NOMO-1 treated with DMSO at 0.1 percent for 48 hours (cell line): ENCODE measurements at regions not wholly inside any gene's neighbourhood (a gene's known extent, or its start where the extent isn't known, plus 50 kb on each side); places are given as distances from the start of the nearest gene placed in this dataset.

Experiments
- DNase-seq: peaks from one replicate; lab custom pipeline; 2025; ENCODE audit not compliant: unreplicated experiment; lab: John Stamatoyannopoulos, UW

GRCh38 chr9:93372391-93372790 lies 79.1 kb upstream of the FAM120A start:
- no peak for DNase-seq

DNA sequence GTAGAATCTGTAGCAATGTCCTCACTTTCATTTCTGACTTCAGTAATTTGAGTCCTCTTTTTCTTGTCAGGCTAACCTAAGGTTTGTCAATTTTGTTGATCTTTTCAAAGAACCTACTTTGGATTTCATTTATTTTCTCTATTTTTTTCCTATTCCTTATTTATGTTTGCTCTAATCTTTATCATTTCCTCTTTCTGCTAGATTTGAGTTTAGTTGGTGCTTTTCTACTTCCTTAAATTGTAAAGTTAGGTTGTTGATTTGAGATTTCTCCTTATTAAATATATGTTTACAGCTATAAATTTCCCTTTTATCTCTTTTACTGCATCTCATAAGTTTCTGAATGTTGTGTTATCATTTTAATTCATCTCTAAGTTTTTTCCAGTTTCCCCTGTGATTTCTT lies 75.1 kb upstream of the FAM120A start:
- peak; percentile 33 for DNase-seq

DNA sequence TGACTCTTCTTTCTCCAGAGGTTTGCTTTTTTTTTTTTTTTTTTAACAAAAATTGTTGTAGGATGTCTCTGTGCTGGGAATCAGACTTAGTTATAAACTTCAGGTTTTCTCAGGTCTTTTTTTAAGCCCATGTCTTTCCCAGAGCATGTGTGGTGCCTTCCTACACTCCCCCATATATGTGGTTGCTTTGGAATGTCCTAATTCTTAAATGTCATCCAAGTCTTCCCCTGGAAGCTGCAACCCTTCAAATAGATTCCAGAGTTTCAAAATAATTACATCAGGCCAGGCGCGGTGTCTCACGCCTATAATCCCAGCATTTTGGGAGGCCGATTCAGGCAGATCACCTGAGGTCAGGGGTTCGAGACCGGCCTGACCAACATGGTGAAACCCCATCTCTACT lies 73.2 kb upstream of the FAM120A start:
- DNase-seq, result no peak

- no peak for DNase-seq
Measured at GRCh38 chr9:93379051-93379450, 72.4 kb upstream of the FAM120A start.

DNA sequence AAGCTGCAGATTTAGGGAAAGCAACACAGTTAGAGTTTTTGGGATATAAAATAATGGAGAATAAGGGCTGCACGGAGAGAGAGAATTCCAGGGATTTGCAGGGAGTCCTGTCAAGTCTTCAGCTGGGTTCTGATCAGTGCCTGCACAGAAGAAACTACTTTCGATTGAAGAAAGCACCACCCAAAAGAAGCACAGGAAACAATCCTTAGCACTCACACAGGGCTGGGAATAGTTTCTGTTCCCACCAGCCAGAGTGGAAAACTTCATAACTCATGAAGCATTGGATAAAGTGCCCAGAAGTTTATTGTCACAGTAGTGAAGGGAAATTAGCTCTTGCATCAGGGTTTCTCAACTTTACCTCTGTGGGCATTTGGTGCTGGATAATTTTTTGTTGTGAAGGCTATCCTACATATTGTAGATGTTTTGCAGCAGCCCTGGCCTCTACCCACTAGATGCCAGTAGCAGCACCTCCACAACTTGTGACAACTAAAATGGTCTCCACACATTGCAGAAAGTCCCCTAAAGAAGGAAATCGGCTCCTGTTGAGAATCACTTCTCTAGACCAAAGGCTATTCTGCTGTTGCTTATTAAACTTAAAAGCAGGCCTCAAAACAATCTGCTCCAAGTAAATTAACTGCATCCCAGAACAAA lies 71.0 kb upstream of the FAM120A start:
- no peak for DNase-seq

DNA sequence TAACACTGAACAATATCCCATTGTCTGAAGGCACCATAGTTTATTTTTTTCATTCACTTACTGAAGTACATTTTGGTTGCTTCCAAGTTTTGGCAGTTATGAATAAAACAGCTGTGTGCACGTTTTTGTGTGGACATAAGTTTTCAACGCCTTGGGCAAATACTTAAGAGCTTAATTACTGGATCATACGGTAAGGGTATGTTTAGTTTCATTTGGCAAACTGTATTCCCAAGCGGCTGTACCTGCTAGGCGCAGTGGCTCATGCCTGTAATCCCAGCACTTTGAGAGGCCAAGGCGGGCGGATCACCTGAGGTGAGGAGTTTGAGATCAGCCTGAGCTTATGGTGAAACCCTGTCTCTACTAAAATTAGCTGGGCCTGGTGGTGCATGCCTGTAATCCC lies 63.7 kb upstream of the FAM120A start:
- DNase-seq, result no peak

DNA sequence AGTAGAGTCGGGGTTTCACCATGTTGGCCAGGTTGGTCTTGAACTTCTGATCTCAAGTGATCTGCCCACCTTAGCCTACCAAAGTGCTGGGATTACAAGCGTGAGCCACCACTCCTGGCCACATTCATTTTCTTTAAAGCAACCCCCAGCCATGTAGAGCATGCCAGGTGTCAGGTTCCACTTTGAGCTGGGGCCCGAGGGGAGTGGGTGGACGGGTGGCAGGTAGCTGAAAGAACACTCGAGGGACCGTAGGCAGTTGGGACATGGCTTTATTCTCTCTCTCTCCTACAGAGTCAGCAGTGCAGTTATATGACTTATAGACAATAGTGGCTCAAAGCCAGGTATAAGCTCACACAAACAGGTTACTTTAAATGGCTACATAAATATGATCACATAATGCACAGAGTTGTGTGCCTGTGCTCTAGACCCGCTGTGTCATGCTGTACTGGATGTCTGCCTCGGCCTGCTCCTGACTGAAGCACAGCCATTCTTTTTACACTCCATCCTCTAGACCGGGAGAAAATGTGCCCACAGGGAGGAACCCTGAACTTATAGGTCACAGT lies 60.5 kb upstream of the FAM120A start:
- no peak for DNase-seq

DNA sequence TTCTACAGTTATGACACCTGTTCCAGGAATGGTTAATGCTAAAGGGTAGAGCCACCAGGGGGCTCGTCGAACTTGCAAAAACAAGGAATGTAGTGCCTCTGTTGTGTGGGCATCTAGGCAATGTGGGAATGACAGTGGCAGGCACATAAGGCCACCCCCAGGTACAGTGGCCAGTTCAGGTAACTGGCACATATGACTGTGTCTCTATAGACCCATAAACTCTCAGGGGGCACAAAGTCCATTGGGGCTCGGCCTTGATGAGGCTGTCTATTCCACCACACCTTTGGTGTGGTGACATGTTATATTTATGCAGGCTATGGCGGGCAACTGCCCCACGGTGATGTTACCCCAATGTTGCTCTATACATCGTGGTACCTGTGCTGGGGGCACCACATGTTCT lies 59.6 kb upstream of the FAM120A start:
- no peak for DNase-seq

GRCh38 chr9:93392974-93393373 lies 58.5 kb upstream of the FAM120A start:
- no peak for DNase-seq
